ENCODE measurements at regions not wholly inside any gene's neighbourhood (a gene's known extent, or its start where the extent isn't known, plus 50 kb on each side); places are given as distances from the start of the nearest gene placed in this dataset.

GRCh38 chr11:128058580-128059208, 528.7 kb downstream of the ETS1 start:
- H3K4me1 Mint-ChIP-seq (ENCODE audit: low read depth), result peaks cover 27% of the 10 kb centered on the region
- peaks cover 5% of the 10 kb centered on the region for H3K36me3 Mint-ChIP-seq (ENCODE audit: low read depth)
- H3K4me3 Mint-ChIP-seq (ENCODE audit: unreplicated experiment), result no peak overlapping the region
- no peaks in the 10 kb centered on the region for H3K27me3 Mint-ChIP-seq (ENCODE audit: low read depth)
- H3K27ac Mint-ChIP-seq (ENCODE audit: unreplicated experiment), result no peak overlapping the region
- H3K9me3 Mint-ChIP-seq (ENCODE audit: low read depth), result peaks cover 5% of the 10 kb centered on the region
- DNase-seq (ENCODE audit: low spot score), result no peak
- TF ChIP-seq, protein P1, sequence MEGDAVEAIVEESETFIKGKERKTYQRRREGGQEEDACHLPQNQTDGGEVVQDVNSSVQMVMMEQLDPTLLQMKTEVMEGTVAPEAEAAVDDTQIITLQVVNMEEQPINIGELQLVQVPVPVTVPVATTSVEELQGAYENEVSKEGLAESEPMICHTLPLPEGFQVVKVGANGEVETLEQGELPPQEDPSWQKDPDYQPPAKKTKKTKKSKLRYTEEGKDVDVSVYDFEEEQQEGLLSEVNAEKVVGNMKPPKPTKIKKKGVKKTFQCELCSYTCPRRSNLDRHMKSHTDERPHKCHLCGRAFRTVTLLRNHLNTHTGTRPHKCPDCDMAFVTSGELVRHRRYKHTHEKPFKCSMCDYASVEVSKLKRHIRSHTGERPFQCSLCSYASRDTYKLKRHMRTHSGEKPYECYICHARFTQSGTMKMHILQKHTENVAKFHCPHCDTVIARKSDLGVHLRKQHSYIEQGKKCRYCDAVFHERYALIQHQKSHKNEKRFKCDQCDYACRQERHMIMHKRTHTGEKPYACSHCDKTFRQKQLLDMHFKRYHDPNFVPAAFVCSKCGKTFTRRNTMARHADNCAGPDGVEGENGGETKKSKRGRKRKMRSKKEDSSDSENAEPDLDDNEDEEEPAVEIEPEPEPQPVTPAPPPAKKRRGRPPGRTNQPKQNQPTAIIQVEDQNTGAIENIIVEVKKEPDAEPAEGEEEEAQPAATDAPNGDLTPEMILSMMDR (IDR thresholded peaks at IDR 0.05), result peak; percentile 16

GRCh38 chr11:128057786-128058395, 529.5 kb downstream of the ETS1 start:
- H3K27ac Mint-ChIP-seq (ENCODE audit: unreplicated experiment), result no peak overlapping the region
- DNase-seq (ENCODE audit: low spot score), result no peak
- peaks cover 35% of the 10 kb centered on the region for H3K4me1 Mint-ChIP-seq (ENCODE audit: low read depth)
- no peaks in the 10 kb centered on the region for H3K9me3 Mint-ChIP-seq (ENCODE audit: low read depth)
- TF ChIP-seq, protein P1 (IDR thresholded peaks at IDR 0.05), result no peak
- H3K36me3 Mint-ChIP-seq (ENCODE audit: low read depth), result no peaks in the 10 kb centered on the region
- H3K27me3 Mint-ChIP-seq (ENCODE audit: low read depth), result no peaks in the 10 kb centered on the region
- no peak overlapping the region for H3K4me3 Mint-ChIP-seq (ENCODE audit: unreplicated experiment)

DNA sequence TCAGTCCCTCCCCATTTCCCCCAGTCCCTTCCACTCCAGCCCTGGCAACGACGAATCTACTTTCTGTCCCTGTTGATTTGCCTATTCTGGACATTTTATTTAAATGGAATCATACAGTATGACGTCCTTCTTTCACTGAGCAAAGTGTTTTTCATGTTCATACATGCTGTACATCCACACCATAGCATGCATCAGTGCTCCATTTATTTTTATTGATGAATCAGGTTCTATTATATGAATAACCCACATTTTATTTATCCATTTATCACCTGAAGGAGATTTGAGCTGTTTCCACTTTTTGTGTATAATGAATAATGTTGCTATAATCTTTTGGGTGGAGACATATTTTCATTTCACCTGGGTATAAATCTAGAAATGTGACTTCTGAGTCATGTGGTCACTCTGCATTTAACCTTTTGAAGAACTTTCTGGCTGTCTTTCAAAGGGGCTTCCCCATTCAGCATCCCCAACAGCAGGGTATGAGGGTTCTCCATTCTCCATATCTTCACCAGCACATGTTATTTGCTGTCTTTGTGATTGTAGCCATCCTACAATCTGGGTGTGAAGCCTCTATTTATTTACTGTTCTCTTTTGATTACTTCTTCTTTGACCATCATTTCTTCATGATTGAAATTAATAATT, 531.7 kb downstream of the ETS1 start:
- Mint-ChIP-seq H3K27ac (ENCODE audit: unreplicated experiment) (peak overlapping the region; percentile 79), H3K4me1 (ENCODE audit: low read depth) (peaks cover 56% of the 10 kb centered on the region)

DNA sequence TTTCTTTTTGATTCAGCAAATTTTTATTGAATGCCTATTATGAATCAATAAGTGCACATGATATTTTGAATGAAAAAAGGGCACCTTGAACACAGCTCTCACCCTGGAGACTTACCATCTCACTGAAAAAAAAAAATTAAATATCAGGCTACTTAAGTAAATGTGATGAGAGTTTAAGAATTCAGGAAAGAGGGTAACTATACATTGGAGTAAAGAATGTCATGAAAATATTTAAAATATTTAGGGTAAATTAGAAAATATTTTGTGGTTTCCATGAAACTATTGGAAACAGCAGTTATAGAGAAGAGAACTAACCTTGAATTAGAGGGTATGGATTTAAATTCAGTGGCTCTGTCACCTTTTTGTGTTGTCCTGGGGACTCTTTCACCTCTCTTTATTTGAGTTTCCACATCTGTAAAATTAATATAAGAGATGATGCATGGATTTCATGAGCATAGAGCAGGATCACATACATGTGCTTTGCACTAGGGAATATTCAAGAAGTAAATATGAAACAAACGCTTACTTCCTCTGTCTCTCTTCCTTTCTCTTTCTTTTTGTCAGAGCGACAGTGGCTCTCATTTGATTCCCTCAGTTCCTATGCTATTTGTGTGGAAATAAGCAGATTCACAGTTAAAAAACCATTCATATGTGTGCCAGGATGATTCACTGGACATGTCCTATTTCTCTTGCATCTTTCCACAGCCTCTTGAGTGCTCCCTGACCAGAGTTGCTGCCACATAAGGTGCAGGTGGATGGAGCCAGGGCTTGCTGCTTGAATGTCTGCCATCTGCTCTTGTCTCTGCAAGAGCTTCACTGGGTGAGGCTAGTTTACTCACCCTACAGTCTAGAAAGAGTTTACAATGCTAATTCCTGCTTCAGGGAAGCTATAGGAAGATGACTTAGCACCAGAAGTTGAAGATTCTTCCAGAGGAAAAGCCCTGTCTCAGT, 533.1 kb downstream of the ETS1 start:
- Mint-ChIP-seq H3K27me3 (ENCODE audit: low read depth) (no peaks in the 10 kb centered on the region), H3K9me3 (ENCODE audit: low read depth) (peaks cover 9% of the 10 kb centered on the region), H3K4me1 (ENCODE audit: low read depth) (peaks cover 61% of the 10 kb centered on the region), H3K36me3 (ENCODE audit: low read depth) (no peaks in the 10 kb centered on the region), H3K4me3 (ENCODE audit: unreplicated experiment) (no peak overlapping the region), H3K27ac (ENCODE audit: unreplicated experiment) (peak overlapping the region; percentile 98)
- TF ChIP-seq, protein P1 (IDR thresholded peaks at IDR 0.05), result no peak
- no peak for DNase-seq (ENCODE audit: low spot score)

More for the DNA sequence above, 531.7 kb downstream of the ETS1 start:
- H3K36me3 Mint-ChIP-seq (ENCODE audit: low read depth), result no peaks in the 10 kb centered on the region
- TF ChIP-seq, protein P1 (IDR thresholded peaks at IDR 0.05), result no peak
- peaks cover 4% of the 10 kb centered on the region for H3K9me3 Mint-ChIP-seq (ENCODE audit: low read depth)
- H3K4me3 Mint-ChIP-seq (ENCODE audit: unreplicated experiment), result no peak overlapping the region
- H3K27me3 Mint-ChIP-seq (ENCODE audit: low read depth), result no peaks in the 10 kb centered on the region
- DNase-seq (ENCODE audit: low spot score), result no peak
